Mesenchymal stem cell (in vitro differentiated cells and primary cell): ENCODE measurements at regions not wholly inside any gene's neighbourhood (a gene's known extent, or its start where the extent isn't known, plus 50 kb on each side); places are given as distances from the start of the nearest gene placed in this dataset.
"Not testable (repeated sequence)": the region's sequence is repeated elsewhere in the genome, so short reads cannot be mapped to it uniquely, and the experiment has no call there.

Experiments
- DNase-seq: peaks from one replicate; pipeline ENCODE4 v3.0.0-alpha.2; 2013
- H2AFZ ChIP-seq: one replicate; pipeline ENCODE4 v1.6.1; 2013; ENCODE audit warnings: low read depth, mild to moderate bottlenecking, control low read depth, inconsistent platforms, low read length, moderate library complexity
- H2AK5ac ChIP-seq: 2 replicates; pipeline ENCODE4 v1.6.1; 2013; ENCODE audit warnings: low read length, moderate library complexity, mild to moderate bottlenecking, inconsistent platforms; ENCODE audit not compliant: severe bottlenecking
- H2BK120ac ChIP-seq: one replicate; pipeline ENCODE4 v1.6.1; 2013; ENCODE audit warnings: low read depth, mild to moderate bottlenecking, inconsistent platforms, low read length, moderate library complexity
- H2BK12ac ChIP-seq, 2 experiments: one replicate each; pipeline ENCODE4 v1.6.1; 2013; ENCODE audit warnings: inconsistent platforms in 2 of 2, low read length in 2 of 2, mild to moderate bottlenecking in 2 of 2, moderate library complexity in 2 of 2, control low read depth in 1 of 2
- H2BK15ac ChIP-seq: one replicate; pipeline ENCODE4 v1.6.1; 2013; ENCODE audit warnings: mild to moderate bottlenecking, low read depth, inconsistent platforms; ENCODE audit not compliant: poor library complexity, severe bottlenecking
- H2BK5ac ChIP-seq: 2 replicates; pipeline ENCODE4 v1.6.1; 2013; ENCODE audit warnings: low read depth, mild to moderate bottlenecking, low read length, control low read depth, inconsistent platforms; ENCODE audit not compliant: poor library complexity, severe bottlenecking
- H3K14ac ChIP-seq, 2 experiments: one replicate each; pipeline ENCODE4 v1.6.1; 2013; ENCODE audit warnings: inconsistent platforms in 2 of 2, low read length in 2 of 2, control low read depth in 1 of 2, mild to moderate bottlenecking in 1 of 2, moderate library complexity in 1 of 2
- H3K18ac ChIP-seq, 2 experiments: one replicate each; pipeline ENCODE4 v1.6.1; 2013; ENCODE audit warnings: inconsistent platforms in 2 of 2, low read length in 2 of 2, control low read depth in 1 of 2, low read depth in 1 of 2, mild to moderate bottlenecking in 1 of 2
- H3K23ac ChIP-seq, 2 experiments: one replicate each; pipeline ENCODE4 v1.6.1; 2013; ENCODE audit warnings: inconsistent platforms in 2 of 2, low read length in 2 of 2, mild to moderate bottlenecking in 2 of 2, moderate library complexity in 2 of 2, control low read depth in 1 of 2
- H3K27ac ChIP-seq: 2 replicates; pipeline ENCODE4 v1.5.1; 2013; ENCODE audit warnings: mild to moderate bottlenecking, moderate library complexity, low read length, control low read depth, inconsistent platforms; ENCODE audit not compliant: poor library complexity, severe bottlenecking
- H3K27me3 ChIP-seq, 2 experiments: 2 replicates each; pipeline versions ENCODE4 v1.6.1 to v1.7.0; 2013; ENCODE audit warnings: low read length in 2 of 2, mild to moderate bottlenecking in 2 of 2, moderate library complexity in 2 of 2, control low read depth in 1 of 2, inconsistent platforms in 1 of 2; ENCODE audit not compliant: control insufficient read depth in 1 of 2, insufficient read depth in 1 of 2
- H3K36me3 ChIP-seq, 2 experiments: 2 replicates each; pipeline versions ENCODE4 v1.6.1 to v1.7.0; 2013; ENCODE audit warnings: low read length in 2 of 2, control low read depth in 1 of 2, inconsistent platforms in 1 of 2, low read depth in 1 of 2, mild to moderate bottlenecking in 1 of 2; ENCODE audit not compliant: insufficient read depth in 2 of 2, control insufficient read depth in 1 of 2
- H3K4ac ChIP-seq, 2 experiments: one replicate each; pipeline ENCODE4 v1.6.1; 2013; ENCODE audit warnings: inconsistent platforms in 2 of 2, low read length in 2 of 2, mild to moderate bottlenecking in 2 of 2, moderate library complexity in 2 of 2, control low read depth in 1 of 2, low read depth in 1 of 2
- H3K4me1 ChIP-seq: 2 replicates; pipeline ENCODE4 v1.6.1; 2013; ENCODE audit warnings: low read depth, low read length, control low read depth; ENCODE audit not compliant: control insufficient read depth, insufficient read depth
- H3K4me2 ChIP-seq: 2 replicates; pipeline ENCODE4 v1.6.1; 2013; ENCODE audit warnings: low read length, mild to moderate bottlenecking, inconsistent platforms; ENCODE audit not compliant: poor library complexity, severe bottlenecking
- H3K4me3 ChIP-seq, 2 experiments: 2 replicates each; pipeline versions ENCODE4 v1.5.1 to v1.7.0; 2013; ENCODE audit warnings: low read length in 2 of 2, mild to moderate bottlenecking in 2 of 2, control low read depth in 1 of 2, low read depth in 1 of 2; ENCODE audit not compliant: insufficient read depth in 1 of 2
- H3K79me1 ChIP-seq: replicated peaks from 2 replicates; pipeline ENCODE4 v1.6.1; 2013; ENCODE audit warnings: mild to moderate bottlenecking, control low read depth, low read length, inconsistent platforms; ENCODE audit not compliant: poor library complexity, severe bottlenecking
- H3K9ac ChIP-seq: 2 replicates; pipeline ENCODE4 v1.7.0; 2013; ENCODE audit warnings: mild to moderate bottlenecking, low read length, moderate library complexity
- H3K9me3 ChIP-seq: 2 replicates; pipeline ENCODE4 v1.7.0; 2013; ENCODE audit warnings: mild to moderate bottlenecking, low read length; ENCODE audit not compliant: control insufficient read depth
- H4K8ac ChIP-seq: one replicate; pipeline ENCODE4 v1.6.1; 2013; ENCODE audit warnings: inconsistent platforms, mild to moderate bottlenecking, low read length, moderate library complexity
- H4K91ac ChIP-seq: one replicate; pipeline ENCODE4 v1.6.1; 2013; ENCODE audit warnings: mild to moderate bottlenecking, low read length, inconsistent platforms
- WGBS: methylation state at CpG from one replicate; pipeline ENCODE4 v1.1.7; 2013; ENCODE audit warnings: mixed read lengths; 5-methylcytosine and 5-hydroxymethylcytosine counted together

GRCh38 chr15:84393386-84393936, 157.9 kb downstream of the GOLGA6L4 start:
- H3K79me1 ChIP-seq, H2BK5ac ChIP-seq, H2AK5ac ChIP-seq, H3K4me1 ChIP-seq, H3K18ac ChIP-seq, DNase-seq, H3K36me3 ChIP-seq, H2AFZ ChIP-seq, H4K8ac ChIP-seq, H3K4me3 ChIP-seq, H3K9ac ChIP-seq, H2BK12ac ChIP-seq, H3K9me3 ChIP-seq, H3K4me2 ChIP-seq, H3K23ac ChIP-seq, H2BK15ac ChIP-seq, H3K4ac ChIP-seq, H4K91ac ChIP-seq, H2BK120ac ChIP-seq, H3K27ac ChIP-seq: not testable (repeated sequence)
- peaks cover 10 to 21% of the 10 kb centered on the region in 2 experiments for H3K27me3 ChIP-seq
- WGBS, result 74% methylated on average over 5 of the region's 8 CpGs
- H3K14ac ChIP-seq, result peak overlapping the region in 1 of 2 experiments; percentile 60

DNA sequence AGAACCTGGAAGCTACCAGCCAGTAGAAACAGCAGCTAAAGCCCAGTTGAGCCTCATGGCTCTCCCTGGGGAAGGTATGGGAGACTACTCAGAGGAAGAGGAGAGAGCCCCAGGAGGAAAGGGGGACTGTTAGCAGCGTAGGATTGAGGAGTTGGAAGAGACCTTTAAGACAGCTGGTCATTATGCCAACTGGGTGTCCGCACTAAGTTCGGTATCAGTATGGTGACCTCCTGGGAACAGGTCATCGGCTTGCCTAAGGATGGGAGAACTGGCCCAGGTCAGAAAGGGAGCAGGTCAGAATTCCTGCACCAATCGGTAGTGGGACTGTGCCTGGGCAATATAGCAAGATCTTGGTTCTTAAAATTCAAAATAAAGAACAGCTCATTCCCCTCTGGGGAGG, 158.4 kb downstream of the GOLGA6L4 start:
- not testable (repeated sequence) for H3K79me1 ChIP-seq, H2AK5ac ChIP-seq, H3K23ac ChIP-seq, H3K14ac ChIP-seq, H3K4ac ChIP-seq, H4K8ac ChIP-seq, H3K36me3 ChIP-seq, H2BK5ac ChIP-seq, H3K18ac ChIP-seq, H3K4me1 ChIP-seq, H3K4me2 ChIP-seq, H3K9me3 ChIP-seq, H3K27ac ChIP-seq, H3K9ac ChIP-seq, H2BK15ac ChIP-seq, DNase-seq, H2AFZ ChIP-seq, H4K91ac ChIP-seq, H2BK120ac ChIP-seq, H2BK12ac ChIP-seq, H3K4me3 ChIP-seq
- 80% methylated on average over 1 of the region's 5 CpGs for WGBS
- H3K27me3 ChIP-seq, result peaks cover 10 to 21% of the 10 kb centered on the region in 2 experiments

GRCh38 chr15:84395384-84395783, 159.8 kb downstream of the GOLGA6L4 start:
- not testable (repeated sequence) for H3K79me1 ChIP-seq, H2BK5ac ChIP-seq, H3K9ac ChIP-seq, H3K4me2 ChIP-seq, H3K14ac ChIP-seq, DNase-seq, H2BK120ac ChIP-seq, H4K91ac ChIP-seq, H3K27ac ChIP-seq, H3K18ac ChIP-seq, H4K8ac ChIP-seq, H3K36me3 ChIP-seq, H3K23ac ChIP-seq, H3K4ac ChIP-seq, H3K4me1 ChIP-seq, H2AK5ac ChIP-seq, H2BK12ac ChIP-seq, H3K9me3 ChIP-seq, H3K4me3 ChIP-seq, H2AFZ ChIP-seq, H2BK15ac ChIP-seq
- WGBS, result 83% methylated on average over 3 of the region's 11 CpGs
- H3K27me3 ChIP-seq, result peaks cover 9 to 15% of the 10 kb centered on the region in 2 experiments

GRCh38 chr15:84395881-84396280, 160.3 kb downstream of the GOLGA6L4 start:
- H2BK15ac ChIP-seq, H3K4me3 ChIP-seq, H3K18ac ChIP-seq, H3K14ac ChIP-seq, H3K36me3 ChIP-seq, H2BK5ac ChIP-seq, H2AFZ ChIP-seq, DNase-seq, H3K27ac ChIP-seq, H3K4me2 ChIP-seq, H3K9me3 ChIP-seq, H4K8ac ChIP-seq, H2BK12ac ChIP-seq, H2BK120ac ChIP-seq, H3K4me1 ChIP-seq, H3K79me1 ChIP-seq, H2AK5ac ChIP-seq, H4K91ac ChIP-seq, H3K9ac ChIP-seq, H3K4ac ChIP-seq, H3K23ac ChIP-seq: not testable (repeated sequence)
- no CpG with 5 or more reads among the region's 6 CpGs for WGBS
- peaks cover 7 to 14% of the 10 kb centered on the region in 2 experiments for H3K27me3 ChIP-seq
